ENCODE measurements at regions not wholly inside any gene's neighbourhood (a gene's known extent, or its start where the extent isn't known, plus 50 kb on each side); places are given as distances from the start of the nearest gene placed in this dataset.

DNA sequence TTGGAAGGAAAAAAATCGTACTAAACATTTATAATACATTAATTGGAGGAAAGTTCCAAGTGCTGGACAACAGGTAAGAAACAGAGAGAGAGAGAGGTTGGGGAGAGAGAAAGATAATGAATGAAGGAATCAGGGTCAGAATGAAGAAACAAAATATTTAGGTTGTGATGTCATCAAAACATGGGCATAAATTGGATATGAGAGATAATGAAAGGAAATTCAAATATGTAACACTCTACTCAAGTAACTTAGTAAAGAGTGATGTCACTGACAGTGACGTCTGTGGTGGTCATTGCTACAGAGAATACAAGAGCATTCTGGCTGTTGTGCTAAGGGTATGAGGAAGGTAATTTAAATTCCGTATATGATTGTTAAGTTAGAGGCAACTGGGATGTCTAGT is 543.4 kb upstream of the COX7C start:
- no peak for TF ChIP-seq POLR2AphosphoS5 (IDR thresholded peaks at IDR 0.05)
- no peak for TF ChIP-seq EP300 (IDR thresholded peaks at IDR 0.05)
